8988T (cell line): ENCODE measurements at regions not wholly inside any gene's neighbourhood (a gene's known extent, or its start where the extent isn't known, plus 50 kb on each side); places are given as distances from the start of the nearest gene placed in this dataset.

ENCODE experiments used
- DNase-seq: peaks from one replicate; pipeline ENCODE4 v3.0.0; 2011

GRCh38 chr15:31245756-31246155 lies 80.9 kb upstream of the KLF13 start:
- no peak for DNase-seq

- no peak for DNase-seq
Observed at GRCh38 chr15:31247404-31247803, 79.2 kb upstream of the KLF13 start.

- DNase-seq = no peak
Observed at GRCh38 chr15:31248263-31248662, 78.4 kb upstream of the KLF13 start.

- no peak for DNase-seq
Observed at GRCh38 chr15:31248951-31249350, 77.7 kb upstream of the KLF13 start.

GRCh38 chr15:31250033-31250432 lies 76.6 kb upstream of the KLF13 start:
- no peak for DNase-seq

- DNase-seq = no peak
Observed at GRCh38 chr15:31251165-31251564, 75.5 kb upstream of the KLF13 start.

- no peak for DNase-seq
Observed at GRCh38 chr15:31252171-31252785, 74.4 kb upstream of the KLF13 start.

GRCh38 chr15:31254431-31255175 lies 72.0 kb upstream of the KLF13 start:
- DNase-seq = no peak

GRCh38 chr15:31255176-31255510 lies 71.5 kb upstream of the KLF13 start:
- no peak for DNase-seq

GRCh38 chr15:31255732-31256377 lies 70.8 kb upstream of the KLF13 start:
- no peak for DNase-seq

- no peak for DNase-seq
Observed at GRCh38 chr15:31256378-31257265, 70.0 kb upstream of the KLF13 start.

- no peak for DNase-seq
Observed at GRCh38 chr15:31257286-31257685, 69.3 kb upstream of the KLF13 start.

- DNase-seq = no peak
Observed at GRCh38 chr15:31258260-31258659, 68.4 kb upstream of the KLF13 start.

- no peak for DNase-seq
Observed at GRCh38 chr15:31259562-31260252, 66.9 kb upstream of the KLF13 start.

- DNase-seq = no peak
Observed at GRCh38 chr15:31260646-31261265, 65.9 kb upstream of the KLF13 start.

GRCh38 chr15:31261266-31262142 lies 65.1 kb upstream of the KLF13 start:
- no peak for DNase-seq

- DNase-seq = no peak
Observed at GRCh38 chr15:31262143-31262530, 64.5 kb upstream of the KLF13 start.

- DNase-seq = no peak
Observed at GRCh38 chr15:31262901-31263671, 63.5 kb upstream of the KLF13 start.

GRCh38 chr15:31263751-31264558 lies 62.7 kb upstream of the KLF13 start:
- DNase-seq = no peak
